ENCODE measurements at regions not wholly inside any gene's neighbourhood (a gene's known extent, or its start where the extent isn't known, plus 50 kb on each side); places are given as distances from the start of the nearest gene placed in this dataset.

GRCh38 chr12:68507657-68508056 is 103.0 kb upstream of the RAP1B start:
- TF ChIP-seq CTCF (IDR thresholded peaks at IDR 0.05) (no peak), POLR2A (IDR thresholded peaks at IDR 0.05) (no peak)
